ENCODE measurements at regions not wholly inside any gene's neighbourhood (a gene's known extent, or its start where the extent isn't known, plus 50 kb on each side); places are given as distances from the start of the nearest gene placed in this dataset.

DNA sequence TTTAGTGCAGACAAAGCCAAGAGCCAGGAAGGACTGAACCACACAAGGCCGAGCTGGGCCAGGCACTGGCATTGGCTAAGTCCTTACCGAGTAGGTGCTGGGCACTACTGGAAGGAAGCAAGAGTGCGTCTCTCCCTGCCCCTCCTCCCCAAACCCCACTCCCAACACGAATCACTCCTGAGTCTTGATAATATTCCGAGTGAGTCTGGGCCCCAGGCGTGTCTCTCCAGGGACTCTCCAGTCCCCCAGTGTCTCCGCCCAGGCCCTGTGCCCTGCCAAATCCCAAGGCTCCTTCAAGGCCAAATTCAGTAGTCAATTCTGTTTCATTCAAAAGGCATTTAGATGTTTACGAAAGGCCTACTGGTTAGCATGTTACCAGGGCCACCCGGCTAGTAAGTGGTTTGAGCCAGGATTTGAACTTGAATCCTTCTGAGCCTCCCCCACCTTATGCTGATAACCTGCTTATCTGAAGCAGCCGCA lies 82.8 kb downstream of the GLI2 start:
- RAD21 ChIA-PET (ENCODE audit: unreplicated experiment), result no interaction called here
- no peaks in the 10 kb centered on the region for H4K20me1 ChIP-seq (ENCODE audit: control insufficient read depth, insufficient read depth)
- SMC1A ChIA-PET (ENCODE audit: uncharacterized antibody, unreplicated experiment), result no interaction called here
- no peak for DNase-seq (ENCODE audit: low read depth, low spot score)
- H3K4me2 ChIP-seq (ENCODE audit: control insufficient read depth, insufficient read depth), result no peak overlapping the region
- H2AFZ ChIP-seq (ENCODE audit: control insufficient read depth, low read depth, low read length), result no peak overlapping the region
- no peak overlapping the region for H3K27ac ChIP-seq (ENCODE audit: control insufficient read depth, insufficient read depth)
- no peaks in the 10 kb centered on the region for H3K4me1 ChIP-seq (ENCODE audit: control insufficient read depth, insufficient read depth, low read length)
- no peaks in the 10 kb centered on the region for H3K36me3 ChIP-seq (ENCODE audit: control insufficient read depth in 2 of 2, insufficient read depth in 2 of 2, low read length in 1 of 2)
- no peak overlapping the region for H3K9ac ChIP-seq (ENCODE audit: control insufficient read depth, insufficient read depth, low read length)
- no peaks in the 10 kb centered on the region for H3K79me2 ChIP-seq (ENCODE audit: control insufficient read depth, insufficient read depth, low read length)
- no peak for ATAC-seq
- intact Hi-C loops (cut with micrococcal nuclease; ENCODE audit: unreplicated experiment) (no loop called here), in situ Hi-C loops (cut with MboI) (no loop called here)
- no peaks in the 10 kb centered on the region for H3K9me3 ChIP-seq (replicated peaks; ENCODE audit: control insufficient read depth, insufficient read depth, low read length)
- no peak overlapping the region for H3K4me3 ChIP-seq
- 22% methylated on average over 10 of the region's 10 CpGs for WGBS (ENCODE audit: insufficient coverage, insufficient replicate concordance, low lambda C conversion rate, missing lambda C conversion rate)
- no peak for TF ChIP-seq STAT3 (IDR thresholded peaks at IDR 0.05; ENCODE audit: low read depth, low read length)
- TF ChIP-seq, protein P1, sequence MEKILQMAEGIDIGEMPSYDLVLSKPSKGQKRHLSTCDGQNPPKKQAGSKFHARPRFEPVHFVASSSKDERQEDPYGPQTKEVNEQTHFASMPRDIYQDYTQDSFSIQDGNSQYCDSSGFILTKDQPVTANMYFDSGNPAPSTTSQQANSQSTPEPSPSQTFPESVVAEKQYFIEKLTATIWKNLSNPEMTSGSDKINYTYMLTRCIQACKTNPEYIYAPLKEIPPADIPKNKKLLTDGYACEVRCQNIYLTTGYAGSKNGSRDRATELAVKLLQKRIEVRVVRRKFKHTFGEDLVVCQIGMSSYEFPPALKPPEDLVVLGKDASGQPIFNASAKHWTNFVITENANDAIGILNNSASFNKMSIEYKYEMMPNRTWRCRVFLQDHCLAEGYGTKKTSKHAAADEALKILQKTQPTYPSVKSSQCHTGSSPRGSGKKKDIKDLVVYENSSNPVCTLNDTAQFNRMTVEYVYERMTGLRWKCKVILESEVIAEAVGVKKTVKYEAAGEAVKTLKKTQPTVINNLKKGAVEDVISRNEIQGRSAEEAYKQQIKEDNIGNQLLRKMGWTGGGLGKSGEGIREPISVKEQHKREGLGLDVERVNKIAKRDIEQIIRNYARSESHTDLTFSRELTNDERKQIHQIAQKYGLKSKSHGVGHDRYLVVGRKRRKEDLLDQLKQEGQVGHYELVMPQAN (conservative IDR thresholded peaks at IDR 0.05), result no peak
- FAIRE-seq, result no peak
- BruUV-seq (replicated peaks), result no TSS peak
- 0 out of 4 replicates have a peak, but pooled peaks cover 0 to 2% of the 10 kb centered on the region in 2 experiments for H3K27me3 ChIP-seq (replicated peaks in 1 of 2; ENCODE audit: control insufficient read depth in 2 of 2, insufficient read depth in 2 of 2, low read length in 1 of 2)
- POLR2A ChIA-PET, result no interaction called here
- CTCF ChIA-PET, result no interaction called here

DNA sequence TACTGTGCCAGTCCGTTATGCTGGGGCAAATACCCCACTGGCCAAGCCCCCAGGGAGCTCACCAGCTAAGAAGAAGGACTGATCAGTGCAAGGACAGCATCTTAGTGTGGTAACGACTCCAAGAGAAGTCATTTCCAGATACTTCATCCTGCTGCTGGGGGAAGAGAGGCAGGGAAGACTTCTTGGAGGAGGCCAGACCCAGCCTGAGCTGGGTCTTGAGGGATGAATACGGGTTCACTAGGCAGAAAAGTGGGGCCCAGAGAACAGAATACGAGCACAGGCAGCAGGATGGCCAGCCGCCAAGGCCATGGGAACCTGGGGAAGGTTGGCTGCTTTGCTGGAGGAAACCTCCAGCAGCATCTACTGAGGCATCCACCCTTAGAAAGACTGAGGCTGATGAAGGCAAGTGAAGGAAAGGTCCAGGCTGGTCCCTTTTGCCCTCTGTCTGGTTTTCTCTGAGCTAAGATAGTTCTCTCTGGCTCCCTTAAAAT lies 84.1 kb downstream of the GLI2 start:
- H2AFZ ChIP-seq (ENCODE audit: control insufficient read depth, low read depth, low read length), result no peak overlapping the region
- POLR2A ChIA-PET, result no interaction called here
- H3K9ac ChIP-seq (ENCODE audit: control insufficient read depth, insufficient read depth, low read length), result no peak overlapping the region
- no peaks in the 10 kb centered on the region for H3K9me3 ChIP-seq (replicated peaks; ENCODE audit: control insufficient read depth, insufficient read depth, low read length)
- SMC1A ChIA-PET (ENCODE audit: uncharacterized antibody, unreplicated experiment), result no interaction called here
- in situ Hi-C loops (cut with MboI) (no loop called here), intact Hi-C loops (cut with micrococcal nuclease; ENCODE audit: unreplicated experiment) (no loop called here)
- ATAC-seq, result no peak
- no peaks in the 10 kb centered on the region for H3K36me3 ChIP-seq (ENCODE audit: control insufficient read depth in 2 of 2, insufficient read depth in 2 of 2, low read length in 1 of 2)
- no peak overlapping the region for H3K4me2 ChIP-seq (ENCODE audit: control insufficient read depth, insufficient read depth)
- BruUV-seq (replicated peaks), result no TSS peak
- no peak overlapping the region for H3K27ac ChIP-seq (ENCODE audit: control insufficient read depth, insufficient read depth)
- H3K27me3 ChIP-seq (replicated peaks in 1 of 2; ENCODE audit: control insufficient read depth in 2 of 2, insufficient read depth in 2 of 2, low read length in 1 of 2), result 0 out of 4 replicates have a peak, but pooled peaks cover 0 to 2% of the 10 kb centered on the region in 2 experiments
- H3K4me3 ChIP-seq, result no peak overlapping the region
- DNase-seq (ENCODE audit: low read depth, low spot score), result no peak
- CTCF ChIA-PET, result interaction anchor here (1.3 kb wide), 1 partner anchor 9 kb away, joined by 3 read pairs; no protein-coding TSS in a partner anchor
- no peak for FAIRE-seq
- WGBS (ENCODE audit: insufficient coverage, insufficient replicate concordance, low lambda C conversion rate, missing lambda C conversion rate), result 23% methylated on average over 5 of the region's 5 CpGs
- no peaks in the 10 kb centered on the region for H3K4me1 ChIP-seq (ENCODE audit: control insufficient read depth, insufficient read depth, low read length)
- H4K20me1 ChIP-seq (ENCODE audit: control insufficient read depth, insufficient read depth), result no peaks in the 10 kb centered on the region
- RAD21 ChIA-PET (ENCODE audit: unreplicated experiment), result no interaction called here
- no peaks in the 10 kb centered on the region for H3K79me2 ChIP-seq (ENCODE audit: control insufficient read depth, insufficient read depth, low read length)
- TF ChIP-seq NR2F1 (conservative IDR thresholded peaks at IDR 0.05) (no peak), MEF2B (IDR thresholded peaks at IDR 0.05; ENCODE audit: partially characterized antibody, poor library complexity, severe bottlenecking) (no peak), HDAC6 (IDR thresholded peaks at IDR 0.05; ENCODE audit: unreplicated experiment) (no peak), RAD21 (IDR thresholded peaks at IDR 0.05; ENCODE audit: insufficient read depth, low read depth, low read length) (no peak), TCF12 (IDR thresholded peaks at IDR 0.05; ENCODE audit: low read depth, low read length) (no peak), YY1 (IDR thresholded peaks at IDR 0.05; ENCODE audit: low read depth, low read length) (no peak), NFYB (IDR thresholded peaks at IDR 0.05; ENCODE audit: insufficient read depth, low read depth, low read length) (no peak), MYC (IDR thresholded peaks at IDR 0.05; ENCODE audit: insufficient read depth, insufficient read length, insufficient replicate concordance, low read length, severe bottlenecking) (no peak)
- TF ChIP-seq, protein P2, sequence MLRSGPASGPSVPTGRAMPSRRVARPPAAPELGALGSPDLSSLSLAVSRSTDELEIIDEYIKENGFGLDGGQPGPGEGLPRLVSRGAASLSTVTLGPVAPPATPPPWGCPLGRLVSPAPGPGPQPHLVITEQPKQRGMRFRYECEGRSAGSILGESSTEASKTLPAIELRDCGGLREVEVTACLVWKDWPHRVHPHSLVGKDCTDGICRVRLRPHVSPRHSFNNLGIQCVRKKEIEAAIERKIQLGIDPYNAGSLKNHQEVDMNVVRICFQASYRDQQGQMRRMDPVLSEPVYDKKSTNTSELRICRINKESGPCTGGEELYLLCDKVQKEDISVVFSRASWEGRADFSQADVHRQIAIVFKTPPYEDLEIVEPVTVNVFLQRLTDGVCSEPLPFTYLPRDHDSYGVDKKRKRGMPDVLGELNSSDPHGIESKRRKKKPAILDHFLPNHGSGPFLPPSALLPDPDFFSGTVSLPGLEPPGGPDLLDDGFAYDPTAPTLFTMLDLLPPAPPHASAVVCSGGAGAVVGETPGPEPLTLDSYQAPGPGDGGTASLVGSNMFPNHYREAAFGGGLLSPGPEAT (IDR thresholded peaks at IDR 0.05; ENCODE audit: low read depth), result no peak
- TF ChIP-seq, protein P3, sequence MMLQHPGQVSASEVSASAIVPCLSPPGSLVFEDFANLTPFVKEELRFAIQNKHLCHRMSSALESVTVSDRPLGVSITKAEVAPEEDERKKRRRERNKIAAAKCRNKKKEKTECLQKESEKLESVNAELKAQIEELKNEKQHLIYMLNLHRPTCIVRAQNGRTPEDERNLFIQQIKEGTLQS (IDR thresholded peaks at IDR 0.05; ENCODE audit: borderline replicate concordance, extremely low read depth, low read depth, low read length), result no peak
